ENCODE measurements at regions not wholly inside any gene's neighbourhood (a gene's known extent, or its start where the extent isn't known, plus 50 kb on each side); places are given as distances from the start of the nearest gene placed in this dataset.
"Not testable (repeated sequence)": the region's sequence is repeated elsewhere in the genome, so short reads cannot be mapped to it uniquely, and the experiment has no call there.

- Mint-ChIP-seq H3K4me1 (ENCODE audit: insufficient read depth, unreplicated experiment) (no peaks in the 10 kb centered on the region), H3K27me3 (ENCODE audit: insufficient read depth, unreplicated experiment) (no peaks in the 10 kb centered on the region), H3K27ac (ENCODE audit: low read depth, unreplicated experiment) (no peak overlapping the region), H3K4me3 (ENCODE audit: unreplicated experiment) (no peak overlapping the region), H3K36me3 (ENCODE audit: insufficient read depth, unreplicated experiment) (no peaks in the 10 kb centered on the region), H3K9me3 (ENCODE audit: unreplicated experiment) (peaks cover 7% of the 10 kb centered on the region)
- intact Hi-C loops (cut with micrococcal nuclease), result no loop called here
- ChIA-PET CTCF (interaction anchor here (0.6 to 0.9 kb wide), 2 partner anchors 111 to 129 kb away, joined by 3 read pairs; no protein-coding TSS in a partner anchor), POLR2A (no interaction called here)
- no peak for TF ChIP-seq CTCF (IDR thresholded peaks at IDR 0.05; ENCODE audit: unreplicated experiment)
- no TSS peak for BruUV-seq (replicated peaks)
- DNase-seq (ENCODE audit: unreplicated experiment), result peak; percentile 57
These were observed 187.3 kb downstream of the VAPA start for GRCh38 chr18:10100941-10101701.

GRCh38 chr18:10101729-10102128, 187.9 kb downstream of the VAPA start:
- no peaks in the 10 kb centered on the region for H3K4me1 Mint-ChIP-seq (ENCODE audit: insufficient read depth, unreplicated experiment)
- no peaks in the 10 kb centered on the region for H3K36me3 Mint-ChIP-seq (ENCODE audit: insufficient read depth, unreplicated experiment)
- H3K27ac Mint-ChIP-seq (ENCODE audit: low read depth, unreplicated experiment), result no peak overlapping the region
- ChIA-PET POLR2A (no interaction called here), CTCF (interaction anchor here (0.5 to 0.6 kb wide), 2 partner anchors 112 to 361 kb away, joined by 3 read pairs; no protein-coding TSS in a partner anchor)
- peaks cover 7% of the 10 kb centered on the region for H3K9me3 Mint-ChIP-seq (ENCODE audit: unreplicated experiment)
- no peaks in the 10 kb centered on the region for H3K27me3 Mint-ChIP-seq (ENCODE audit: insufficient read depth, unreplicated experiment)
- intact Hi-C loops (cut with micrococcal nuclease), result no loop called here
- H3K4me3 Mint-ChIP-seq (ENCODE audit: unreplicated experiment), result no peak overlapping the region
- DNase-seq (ENCODE audit: unreplicated experiment), result no peak
- TF ChIP-seq CTCF (IDR thresholded peaks at IDR 0.05; ENCODE audit: unreplicated experiment), result no peak
- BruUV-seq (replicated peaks), result no TSS peak

GRCh38 chr18:10105118-10105517, 191.3 kb downstream of the VAPA start:
- H3K36me3 Mint-ChIP-seq (ENCODE audit: insufficient read depth, unreplicated experiment); POLR2A ChIA-PET; intact Hi-C loops (cut with micrococcal nuclease); BruUV-seq (replicated peaks); DNase-seq (ENCODE audit: unreplicated experiment); H3K27ac Mint-ChIP-seq (ENCODE audit: low read depth, unreplicated experiment); H3K4me3 Mint-ChIP-seq (ENCODE audit: unreplicated experiment); CTCF ChIA-PET; H3K4me1 Mint-ChIP-seq (ENCODE audit: insufficient read depth, unreplicated experiment); H3K27me3 Mint-ChIP-seq (ENCODE audit: insufficient read depth, unreplicated experiment): not testable (repeated sequence)
- H3K9me3 Mint-ChIP-seq (ENCODE audit: unreplicated experiment), result peaks cover 15% of the 10 kb centered on the region

- Mint-ChIP-seq H3K27ac (ENCODE audit: low read depth, unreplicated experiment) (no peak overlapping the region), H3K27me3 (ENCODE audit: insufficient read depth, unreplicated experiment) (no peaks in the 10 kb centered on the region), H3K4me1 (ENCODE audit: insufficient read depth, unreplicated experiment) (no peaks in the 10 kb centered on the region), H3K4me3 (ENCODE audit: unreplicated experiment) (no peak overlapping the region), H3K9me3 (ENCODE audit: unreplicated experiment) (peaks cover 9% of the 10 kb centered on the region), H3K36me3 (ENCODE audit: insufficient read depth, unreplicated experiment) (no peaks in the 10 kb centered on the region)
- TF ChIP-seq CTCF (IDR thresholded peaks at IDR 0.05; ENCODE audit: unreplicated experiment), result no peak
- CTCF ChIA-PET, result no interaction called here
- DNase-seq (ENCODE audit: unreplicated experiment), result no peak
- POLR2A ChIA-PET, result no interaction called here
- intact Hi-C loops (cut with micrococcal nuclease), result no loop called here
- no TSS peak for BruUV-seq (replicated peaks)
These were observed 197.4 kb downstream of the VAPA start for GRCh38 chr18:10111191-10111590.
